ENCODE measurements at regions not wholly inside any gene's neighbourhood (a gene's known extent, or its start where the extent isn't known, plus 50 kb on each side); places are given as distances from the start of the nearest gene placed in this dataset.
"Not testable (repeated sequence)": the region's sequence is repeated elsewhere in the genome, so short reads cannot be mapped to it uniquely, and the experiment has no call there.

- DNase-seq: no peak
These were observed 114.2 kb downstream of the QRSL1 start for GRCh38 chr6:106743612-106744011.

- DNase-seq: no peak
These were observed 110.9 kb downstream of the QRSL1 start for GRCh38 chr6:106740287-106740686.

GRCh38 chr6:106739387-106739786 lies 110.0 kb downstream of the QRSL1 start:
- no peak for DNase-seq

- DNase-seq: no peak
These were observed 107.1 kb downstream of the QRSL1 start for GRCh38 chr6:106736502-106736901.

GRCh38 chr6:106735828-106736227 lies 106.5 kb downstream of the QRSL1 start:
- DNase-seq: no peak

GRCh38 chr6:106735136-106735633 lies 105.8 kb downstream of the QRSL1 start:
- DNase-seq: no peak

GRCh38 chr6:106733386-106733785 lies 104.0 kb downstream of the QRSL1 start:
- DNase-seq: no peak

GRCh38 chr6:106732376-106732940 lies 103.1 kb downstream of the QRSL1 start:
- no peak for DNase-seq

GRCh38 chr6:106731843-106732160 lies 102.4 kb downstream of the QRSL1 start:
- no peak for DNase-seq

GRCh38 chr6:106731144-106731842 lies 101.9 kb downstream of the QRSL1 start:
- DNase-seq: no peak

- DNase-seq: no peak
These were observed 101.3 kb downstream of the QRSL1 start for GRCh38 chr6:106730718-106731117.

GRCh38 chr6:106730264-106730663 lies 100.9 kb downstream of the QRSL1 start:
- DNase-seq: no peak

GRCh38 chr6:106729841-106730240 lies 100.5 kb downstream of the QRSL1 start:
- no peak for DNase-seq

GRCh38 chr6:106728296-106728870 lies 99.0 kb downstream of the QRSL1 start:
- DNase-seq: no peak

GRCh38 chr6:106727480-106728149 lies 98.2 kb downstream of the QRSL1 start:
- no peak for DNase-seq

GRCh38 chr6:106724848-106725247 lies 95.5 kb downstream of the QRSL1 start:
- no peak for DNase-seq

GRCh38 chr6:106724337-106724736 lies 95.0 kb downstream of the QRSL1 start:
- no peak for DNase-seq

GRCh38 chr6:106723419-106723818 lies 94.0 kb downstream of the QRSL1 start:
- not testable (repeated sequence) for DNase-seq

- not testable (repeated sequence) for DNase-seq
These were observed 91.8 kb downstream of the QRSL1 start for GRCh38 chr6:106721189-106721588.

Measured in hematopoietic multipotent progenitor cell treated with erythropoietin and hydrocortisone succinate and interleukin-3 and kit ligand, for 8 days (in vitro differentiated cells).